MM.1S (cell line): ENCODE measurements at regions not wholly inside any gene's neighbourhood (a gene's known extent, or its start where the extent isn't known, plus 50 kb on each side); places are given as distances from the start of the nearest gene placed in this dataset.
A peak's percentile ranks its signal among the peaks of the same experiment; 100 is the strongest.
"Not testable (repeated sequence)": the region's sequence is repeated elsewhere in the genome, so short reads cannot be mapped to it uniquely, and the experiment has no call there.

Source experiments
- DNase-seq: peaks from one replicate; pipeline ENCODE4 v3.0.0-alpha.2; 2015
- H2AFZ ChIP-seq: fragments of 300-600 bp; sonication (generic); 2 replicates; pipeline ENCODE4 v1.6.0; 2016; ENCODE audit warnings: antibody characterized with exemption, low read length
- H3F3A ChIP-seq: fragments of 300-600 bp; sonication (generic); 2 replicates; pipeline ENCODE4 v1.6.1; 2016; ENCODE audit warnings: mild to moderate bottlenecking, antibody characterized with exemption, low read length, moderate library complexity, mixed read lengths; ENCODE audit not compliant: insufficient read depth
- H3K27ac ChIP-seq: fragments of 300-600 bp; sonication (generic); 2 replicates; pipeline ENCODE4 v1.5.1; 2016; ENCODE audit warnings: mild to moderate bottlenecking, low read length
- H3K27me3 ChIP-seq: fragments of 300-600 bp; sonication (generic); replicated peaks from 2 replicates; pipeline ENCODE4 v1.6.0; 2016; ENCODE audit warnings: low read length; ENCODE audit not compliant: insufficient read depth
- H3K36me3 ChIP-seq: fragments of 300-600 bp; sonication (generic); replicated peaks from 2 replicates; pipeline ENCODE4 v1.6.1; 2016; ENCODE audit warnings: mild to moderate bottlenecking, low read length, mixed read lengths; ENCODE audit not compliant: insufficient read depth
- H3K4me1 ChIP-seq: fragments of 300-600 bp; sonication (generic); 2 replicates; pipeline ENCODE4 v1.6.1; 2016; ENCODE audit warnings: low read length, mixed read lengths
- H3K4me2 ChIP-seq: fragments of 300-600 bp; sonication (generic); 2 replicates; pipeline ENCODE4 v1.6.0; 2016; ENCODE audit warnings: low read depth, low read length
- H3K4me3 ChIP-seq: fragments of 300-600 bp; sonication (generic); 2 replicates; pipeline ENCODE4 v1.5.1; 2016; ENCODE audit warnings: low read length, mixed read lengths
- H3K79me2 ChIP-seq: fragments of 300-600 bp; sonication (generic); 2 replicates; pipeline ENCODE4 v1.6.1; 2016; ENCODE audit warnings: mixed run types, low read length, mixed read lengths
- H3K9ac ChIP-seq: fragments of 300-600 bp; sonication (generic); 2 replicates; pipeline ENCODE4 v1.6.1; 2016; ENCODE audit warnings: low read length, mixed read lengths
- H3K9me2 ChIP-seq: fragments of 300-600 bp; sonication (generic); replicated peaks from 2 replicates; pipeline ENCODE4 v1.6.1; 2016; ENCODE audit warnings: mild to moderate bottlenecking, low read length, mixed read lengths; ENCODE audit not compliant: insufficient read depth
- H3K9me3 ChIP-seq: fragments of 300-600 bp; sonication (generic); replicated peaks from 2 replicates; pipeline ENCODE4 v1.6.1; 2016; ENCODE audit warnings: mild to moderate bottlenecking, low read length, mixed read lengths; ENCODE audit not compliant: insufficient read depth
- H4K20me1 ChIP-seq: fragments of 300-600 bp; sonication (generic); 2 replicates; pipeline ENCODE4 v1.6.1; 2016; ENCODE audit warnings: mild to moderate bottlenecking, low read length, moderate library complexity, mixed read lengths; ENCODE audit not compliant: insufficient read depth
- CTCF ChIP-seq: fragments of 300-600 bp; sonication (generic); IDR thresholded peaks from 2 replicates; pipeline ENCODE4 v1.5.1; 2016; ENCODE audit warnings: antibody characterized with exemption, low read length, mixed read lengths
- EZH2 ChIP-seq: fragments of 300-600 bp; sonication (generic); optimal IDR thresholded peaks from 2 replicates; pipeline ENCODE3; 2017; ENCODE audit warnings: low read depth, mild to moderate bottlenecking, antibody characterized with exemption, low read length, mixed read lengths
- EZH2phosphoT487 ChIP-seq: fragments of 300-600 bp; sonication (generic); IDR thresholded peaks from 2 replicates; pipeline ENCODE4 v1.6.1; 2018; ENCODE audit warnings: antibody characterized with exemption, low read length

DNA sequence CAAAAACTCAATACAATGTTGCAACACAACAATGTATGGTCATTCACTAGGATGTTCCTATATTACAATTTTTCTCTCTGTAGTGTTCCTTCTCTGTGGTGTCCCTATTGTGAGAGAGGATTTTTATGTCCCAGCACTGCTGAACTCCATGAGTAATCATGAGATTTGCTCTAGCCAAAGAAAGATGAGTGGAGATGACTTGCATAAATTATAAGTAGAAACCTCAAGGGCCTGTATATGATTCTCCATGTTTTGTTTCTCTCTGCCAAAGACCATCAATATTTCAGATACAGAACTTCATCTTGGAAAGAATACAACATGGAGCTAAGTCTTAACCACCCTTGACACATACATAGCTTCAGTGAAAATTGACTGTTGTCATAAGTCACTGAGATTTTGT, 579.1 kb downstream of the TMTC2 start:
- no peak for TF ChIP-seq CTCF
- TF ChIP-seq EZH2phosphoT487, result no peak
- no peak for TF ChIP-seq EZH2
- Histone ChIP-seq H3K9ac (no peak overlapping the region), H3K4me2 (no peak overlapping the region), H3K4me3 (no peak overlapping the region), H3K79me2 (no peaks in the 10 kb centered on the region), H2AFZ (no peak overlapping the region), H3K36me3 (no peaks in the 10 kb centered on the region), H3F3A (no peaks in the 10 kb centered on the region), H3K27ac (no peak overlapping the region), H3K9me2 (no peaks in the 10 kb centered on the region), H3K9me3 (no peaks in the 10 kb centered on the region), H3K27me3 (no peaks in the 10 kb centered on the region), H3K4me1 (no peaks in the 10 kb centered on the region), H4K20me1 (no peaks in the 10 kb centered on the region)
- DNase-seq, result no peak

DNA sequence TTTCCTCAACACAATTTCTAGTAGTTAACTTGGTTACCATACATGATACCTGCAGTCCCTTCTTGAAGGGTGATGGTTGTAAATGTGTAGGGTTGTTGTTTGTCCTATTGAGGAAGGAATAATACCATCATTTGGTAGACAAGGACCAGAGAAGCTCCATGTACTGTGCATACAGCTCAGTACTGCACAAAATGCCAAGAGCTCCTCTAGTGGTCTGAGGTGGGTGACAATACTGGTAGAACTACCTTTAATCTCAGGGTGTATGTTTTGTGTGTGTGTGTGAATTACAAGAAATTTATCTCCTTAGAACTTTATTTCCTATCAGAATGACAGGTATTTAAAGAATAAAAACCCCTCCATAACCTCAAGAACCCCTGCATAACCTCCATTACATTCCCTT, 575.3 kb downstream of the TMTC2 start:
- Histone ChIP-seq H3K27ac (no peak overlapping the region), H4K20me1 (no peaks in the 10 kb centered on the region), H3K27me3 (no peaks in the 10 kb centered on the region), H3K9me3 (no peaks in the 10 kb centered on the region), H2AFZ (no peak overlapping the region), H3F3A (no peaks in the 10 kb centered on the region), H3K9me2 (no peaks in the 10 kb centered on the region), H3K79me2 (no peaks in the 10 kb centered on the region), H3K4me2 (no peak overlapping the region), H3K4me3 (no peak overlapping the region), H3K9ac (no peak overlapping the region), H3K36me3 (no peaks in the 10 kb centered on the region), H3K4me1 (no peaks in the 10 kb centered on the region)
- no peak for DNase-seq
- 0 out of 2 replicates have a peak, but pooled peaks have one; percentile 5 for TF ChIP-seq CTCF
- no peak for TF ChIP-seq EZH2phosphoT487
- no peak for TF ChIP-seq EZH2

DNA sequence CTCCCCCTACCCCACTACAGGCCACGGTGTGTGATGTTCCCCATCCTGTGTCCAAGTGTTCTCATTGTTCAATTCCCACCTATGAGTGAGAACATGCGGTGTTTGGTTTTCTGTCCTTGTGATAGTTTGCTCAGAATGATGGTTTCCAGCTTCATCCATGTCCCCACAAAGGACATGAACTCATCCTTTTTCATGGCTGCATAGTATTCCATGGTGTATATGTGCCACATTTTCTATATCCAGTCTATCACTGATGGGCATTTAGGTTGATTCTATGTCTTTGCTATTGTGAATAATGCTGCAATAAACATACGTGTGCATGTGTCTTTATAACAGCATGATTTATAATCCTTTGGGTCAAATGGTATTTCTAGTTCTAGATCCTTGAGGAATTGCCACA, 573.4 kb downstream of the TMTC2 start:
- H3K27ac ChIP-seq, H3K4me2 ChIP-seq, H3K27me3 ChIP-seq, H3K9me2 ChIP-seq, H3K79me2 ChIP-seq, H3K9me3 ChIP-seq, DNase-seq, H2AFZ ChIP-seq, H3F3A ChIP-seq, H3K9ac ChIP-seq, H3K4me3 ChIP-seq, H3K4me1 ChIP-seq, H3K36me3 ChIP-seq, H4K20me1 ChIP-seq: not testable (repeated sequence)

- no peaks in the 10 kb centered on the region for H3K4me1 ChIP-seq
- no peaks in the 10 kb centered on the region for H3K79me2 ChIP-seq
- H3K9ac ChIP-seq, result no peak overlapping the region
- no peaks in the 10 kb centered on the region for H3K27me3 ChIP-seq
- H3K9me3 ChIP-seq, result no peaks in the 10 kb centered on the region
- no peaks in the 10 kb centered on the region for H3F3A ChIP-seq
- no peaks in the 10 kb centered on the region for H3K36me3 ChIP-seq
- H3K4me2 ChIP-seq, result no peak overlapping the region
- H4K20me1 ChIP-seq, result no peaks in the 10 kb centered on the region
- H3K27ac ChIP-seq, result no peak overlapping the region
- TF ChIP-seq CTCF, result no peak
- no peak for TF ChIP-seq EZH2
- TF ChIP-seq EZH2phosphoT487, result no peak
- no peak overlapping the region for H3K4me3 ChIP-seq
- DNase-seq, result no peak
- H3K9me2 ChIP-seq, result no peaks in the 10 kb centered on the region
- no peak overlapping the region for H2AFZ ChIP-seq
Measured at GRCh38 chr12:83257726-83258125, 571.0 kb downstream of the TMTC2 start.
